Retinal pigment epithelial cell (primary cell): ENCODE measurements at regions not wholly inside any gene's neighbourhood (a gene's known extent, or its start where the extent isn't known, plus 50 kb on each side); places are given as distances from the start of the nearest gene placed in this dataset.
A peak's percentile ranks its signal among the peaks of the same experiment; 100 is the strongest.

Experiments used
- DNase-seq: peaks from one replicate; pipeline ENCODE4 v3.0.0-alpha.2; 2010; ENCODE audit warnings: low read depth
- H3K4me3 ChIP-seq: 2 replicates; pipeline ENCODE4 v1.5.1; 2011; ENCODE audit warnings: mild to moderate bottlenecking, low read length, control low read depth, moderate library complexity
- CTCF ChIP-seq: conservative IDR thresholded peaks from 2 replicates; pipeline ENCODE4 v1.5.1; 2011; ENCODE audit warnings: low read depth, low read length, control low read depth, inconsistent platforms

- no peak for TF ChIP-seq CTCF
- H3K4me3 ChIP-seq, result no peak overlapping the region
- DNase-seq, result no peak
These were observed 243.5 kb upstream of the LMO3 start for GRCh38 chr12:16849473-16849872.

- TF ChIP-seq CTCF, result peak; percentile 38
- no peak for DNase-seq
- no peak overlapping the region for H3K4me3 ChIP-seq
These were observed 238.9 kb upstream of the LMO3 start for GRCh38 chr12:16844875-16845274.

- no peak for TF ChIP-seq CTCF
- no peak overlapping the region for H3K4me3 ChIP-seq
- no peak for DNase-seq
These were observed 227.5 kb upstream of the LMO3 start for GRCh38 chr12:16833376-16834015.

GRCh38 chr12:16828891-16829290 lies 222.9 kb upstream of the LMO3 start:
- DNase-seq, result no peak
- no peak for TF ChIP-seq CTCF
- H3K4me3 ChIP-seq, result no peak overlapping the region

- no peak for DNase-seq
- H3K4me3 ChIP-seq, result no peak overlapping the region
- TF ChIP-seq CTCF, result no peak
These were observed 201.8 kb upstream of the LMO3 start for GRCh38 chr12:16807731-16808130.

GRCh38 chr12:16796168-16796567 lies 190.2 kb upstream of the LMO3 start:
- DNase-seq, result no peak
- H3K4me3 ChIP-seq, result no peak overlapping the region
- TF ChIP-seq CTCF, result no peak

GRCh38 chr12:16789204-16789790 lies 183.3 kb upstream of the LMO3 start:
- no peak overlapping the region for H3K4me3 ChIP-seq
- no peak for TF ChIP-seq CTCF
- DNase-seq, result no peak
